ENCODE measurements at regions not wholly inside any gene's neighbourhood (a gene's known extent, or its start where the extent isn't known, plus 50 kb on each side); places are given as distances from the start of the nearest gene placed in this dataset.
"Not testable (repeated sequence)": the region's sequence is repeated elsewhere in the genome, so short reads cannot be mapped to it uniquely, and the experiment has no call there.

GRCh38 chr12:70069221-70070105, 173.8 kb upstream of the CNOT2 start:
- no peak for DNase-seq (ENCODE audit: insufficient read length, low spot score)
- no peak for FAIRE-seq

DNA sequence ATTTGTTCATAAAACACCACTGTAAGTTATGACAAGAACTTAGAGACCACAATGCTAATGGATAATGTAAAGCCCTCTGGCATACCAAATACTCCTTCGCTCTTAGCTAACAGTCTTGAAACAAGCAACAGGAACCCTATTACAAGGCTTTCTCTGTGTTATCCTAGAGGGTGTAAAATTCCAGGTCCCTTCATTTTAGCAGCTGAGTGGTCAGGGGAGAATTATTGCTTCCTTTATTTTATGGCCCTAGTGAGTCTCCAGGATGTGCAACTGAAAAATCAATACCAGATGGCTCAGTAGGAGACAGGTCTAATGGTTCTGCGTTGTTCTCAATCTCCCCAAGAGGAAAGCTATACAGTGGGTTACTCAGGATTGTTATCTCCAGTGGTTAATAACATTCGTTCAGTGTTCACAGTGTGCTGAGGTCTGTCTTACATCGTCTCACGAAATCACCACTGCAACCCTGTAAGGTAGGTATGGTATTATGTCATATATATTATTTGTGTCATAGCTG, 172.7 kb upstream of the CNOT2 start:
- FAIRE-seq, result no peak
- DNase-seq (ENCODE audit: insufficient read length, low spot score), result no peak

DNA sequence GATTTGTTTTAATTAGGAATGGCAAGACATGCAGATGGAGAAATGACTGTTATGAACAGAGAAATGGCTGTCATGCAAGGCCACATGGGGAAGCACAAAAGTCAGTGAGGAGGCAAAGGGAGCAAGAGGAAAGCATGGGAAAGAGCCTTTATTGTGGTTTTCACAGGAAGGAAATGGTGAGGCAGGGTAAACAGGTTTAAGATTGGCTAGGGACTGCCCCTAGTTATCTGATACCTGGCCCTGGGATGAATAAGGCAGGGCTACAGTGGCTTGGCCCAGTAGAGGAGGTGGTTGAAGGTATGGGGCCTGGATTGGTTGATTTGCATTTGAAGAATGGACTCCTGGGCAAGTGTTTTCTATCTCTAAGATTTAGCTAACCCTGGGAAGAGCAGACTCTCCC, 168.7 kb upstream of the CNOT2 start:
- DNase-seq (ENCODE audit: insufficient read length, low spot score) (no peak), FAIRE-seq (no peak)

GRCh38 chr12:70077441-70077840, 165.8 kb upstream of the CNOT2 start:
- no peak for DNase-seq (ENCODE audit: insufficient read length, low spot score)
- FAIRE-seq, result no peak

- no peak for FAIRE-seq
- no peak for DNase-seq (ENCODE audit: insufficient read length, low spot score)
Observed at GRCh38 chr12:70078161-70078560, 165.1 kb upstream of the CNOT2 start.

DNA sequence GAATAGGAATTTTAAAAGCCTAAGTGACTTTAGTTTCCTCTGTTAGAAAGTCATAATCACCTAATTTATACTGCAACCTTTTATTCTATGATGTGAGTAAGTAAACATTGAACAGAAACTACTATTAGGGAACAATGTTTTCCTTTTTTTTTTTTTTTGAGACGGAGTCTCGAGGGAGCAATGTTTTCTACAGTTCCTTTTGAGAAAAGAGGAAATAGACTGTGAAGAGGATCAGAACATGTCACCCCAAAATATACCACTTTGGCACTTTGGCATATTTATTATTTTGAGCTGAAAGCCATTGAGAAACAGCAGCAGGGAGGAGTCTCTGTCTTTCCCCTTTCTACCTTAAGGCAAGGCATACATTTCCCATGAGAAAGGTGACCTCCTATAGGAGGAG, 162.7 kb upstream of the CNOT2 start:
- no peak for FAIRE-seq

DNA sequence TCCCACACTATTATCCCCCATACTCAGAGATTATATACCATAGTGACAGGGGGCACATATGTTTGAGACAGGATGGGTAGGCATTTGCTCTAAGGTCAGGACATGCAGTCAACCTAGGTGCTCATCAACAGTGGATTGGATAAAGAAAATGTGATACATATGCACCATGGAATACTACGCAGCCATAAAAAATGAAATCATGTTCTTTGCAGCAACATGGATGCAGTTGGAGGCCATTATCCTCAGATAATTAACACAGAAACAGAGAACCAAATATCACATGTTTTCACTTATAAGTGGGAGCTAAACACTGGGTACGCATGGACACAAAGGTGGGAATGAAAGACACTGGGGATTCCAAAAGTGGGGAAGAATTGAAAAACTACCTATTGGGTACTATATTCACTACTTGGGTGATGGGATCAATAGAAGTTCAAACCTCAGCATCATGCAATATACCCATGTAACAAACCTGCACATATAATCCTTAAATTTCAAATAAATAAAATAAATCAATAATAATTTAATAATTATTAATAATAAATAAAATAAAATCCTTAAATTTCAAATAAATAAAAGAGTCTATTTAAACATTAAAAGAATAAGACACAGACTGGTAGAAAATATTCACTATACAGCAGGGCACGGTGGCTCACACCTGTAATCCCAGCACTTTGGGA, 160.1 kb upstream of the CNOT2 start:
- DNase-seq (ENCODE audit: insufficient read length, low spot score) (no peak), FAIRE-seq (no peak)

More for the DNA sequence above, 162.7 kb upstream of the CNOT2 start:
- DNase-seq (ENCODE audit: insufficient read length, low spot score), result no peak

DNA sequence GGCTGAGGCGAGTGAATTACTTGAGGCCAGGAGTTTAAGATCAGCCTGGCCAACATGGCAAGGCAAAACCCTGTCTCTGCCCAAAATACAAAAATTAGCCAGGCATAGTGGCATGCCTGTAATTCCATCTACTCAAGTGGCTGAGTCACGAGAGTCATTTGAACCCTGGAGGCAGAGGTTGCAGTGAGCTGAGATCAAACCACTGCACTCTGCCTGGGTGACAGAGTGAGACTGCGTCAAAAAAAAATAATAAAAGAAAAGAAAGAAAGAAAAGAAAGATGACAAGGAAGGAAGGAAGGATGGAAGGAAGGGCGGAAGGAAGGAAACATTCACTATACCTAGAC, 159.6 kb upstream of the CNOT2 start:
- FAIRE-seq (no peak), DNase-seq (ENCODE audit: insufficient read length, low spot score) (no peak)

GRCh38 chr12:70086372-70086771, 156.9 kb upstream of the CNOT2 start:
- not testable (repeated sequence) for DNase-seq (ENCODE audit: insufficient read length, low spot score); FAIRE-seq

GRCh38 chr12:70091021-70091521, 152.2 kb upstream of the CNOT2 start:
- FAIRE-seq (no peak), DNase-seq (ENCODE audit: insufficient read length, low spot score) (no peak)

- no peak for FAIRE-seq
- DNase-seq (ENCODE audit: insufficient read length, low spot score), result no peak
Observed at GRCh38 chr12:70094467-70094866, 148.8 kb upstream of the CNOT2 start.

GRCh38 chr12:70096759-70097410, 146.3 kb upstream of the CNOT2 start:
- DNase-seq (ENCODE audit: insufficient read length, low spot score) (no peak), FAIRE-seq (no peak)

DNA sequence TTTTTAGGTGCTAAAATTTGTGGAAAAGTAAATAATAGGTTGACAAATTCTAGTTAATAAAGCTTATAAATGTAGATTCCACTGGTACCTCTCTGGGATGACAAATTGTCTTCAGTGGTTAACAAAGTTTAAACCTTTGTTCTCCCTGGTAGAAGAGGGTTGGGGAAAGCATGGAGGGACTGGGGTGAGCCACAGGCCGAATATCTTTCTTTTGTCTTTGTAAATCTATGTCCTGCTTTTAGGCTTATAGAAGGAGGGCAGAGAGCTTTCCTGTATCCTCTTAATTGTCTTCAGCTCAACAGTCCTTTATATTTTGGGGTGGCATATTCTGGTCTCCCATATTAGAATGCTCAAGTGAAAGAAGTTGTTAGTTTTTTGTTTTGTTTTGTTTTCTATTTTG, 142.2 kb upstream of the CNOT2 start:
- FAIRE-seq, result no peak
- DNase-seq (ENCODE audit: insufficient read length, low spot score), result no peak

DNA sequence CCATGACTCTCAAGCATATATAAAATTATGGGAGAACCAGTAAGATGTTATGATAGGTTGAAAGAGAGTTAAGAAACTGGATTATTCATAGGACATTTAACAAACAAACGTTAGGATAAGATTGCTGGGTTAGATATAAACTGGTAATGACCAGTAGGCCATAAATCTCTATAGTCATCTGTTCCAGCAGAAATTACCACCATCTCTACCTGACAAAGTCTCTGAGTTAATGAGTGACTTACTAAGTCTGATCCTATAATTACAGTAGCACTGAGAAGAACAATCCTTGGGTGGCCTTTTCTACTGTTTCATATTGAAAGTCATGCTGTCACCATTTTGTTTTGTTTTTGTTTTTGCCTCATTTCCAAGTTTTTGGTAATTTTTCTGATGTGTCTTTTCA, 136.9 kb upstream of the CNOT2 start:
- FAIRE-seq, result no peak

GRCh38 chr12:70110085-70110484, 133.1 kb upstream of the CNOT2 start:
- DNase-seq (ENCODE audit: insufficient read length, low spot score) (no peak), FAIRE-seq (no peak)

More for the DNA sequence above, 136.9 kb upstream of the CNOT2 start:
- no peak for DNase-seq (ENCODE audit: insufficient read length, low spot score)

- no peak for FAIRE-seq
Observed at GRCh38 chr12:70117670-70118069, 125.6 kb upstream of the CNOT2 start.

DNA sequence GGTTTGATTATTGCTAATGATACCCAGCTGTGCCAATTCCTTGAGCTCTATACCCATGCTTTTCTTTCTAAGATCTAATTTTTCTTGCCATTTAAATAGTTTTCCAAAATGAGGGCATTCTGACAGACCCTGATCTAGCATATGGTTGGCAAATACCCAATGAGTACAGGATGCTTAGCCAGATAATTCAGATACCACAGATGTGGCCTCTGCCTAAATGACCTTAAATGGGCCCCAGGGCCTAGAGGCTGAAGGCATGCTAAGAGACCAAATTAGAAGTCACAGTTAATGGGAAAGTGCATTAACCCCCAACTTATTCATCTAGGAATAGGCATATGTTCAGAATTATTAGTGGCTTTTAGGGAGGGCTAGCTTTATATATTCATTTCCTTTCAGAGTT, 122.3 kb upstream of the CNOT2 start:
- DNase-seq (ENCODE audit: insufficient read length, low spot score), result no peak
- no peak for FAIRE-seq

More at GRCh38 chr12:70117670-70118069, 125.6 kb upstream of the CNOT2 start:
- no peak for DNase-seq (ENCODE audit: insufficient read length, low spot score)

DNA sequence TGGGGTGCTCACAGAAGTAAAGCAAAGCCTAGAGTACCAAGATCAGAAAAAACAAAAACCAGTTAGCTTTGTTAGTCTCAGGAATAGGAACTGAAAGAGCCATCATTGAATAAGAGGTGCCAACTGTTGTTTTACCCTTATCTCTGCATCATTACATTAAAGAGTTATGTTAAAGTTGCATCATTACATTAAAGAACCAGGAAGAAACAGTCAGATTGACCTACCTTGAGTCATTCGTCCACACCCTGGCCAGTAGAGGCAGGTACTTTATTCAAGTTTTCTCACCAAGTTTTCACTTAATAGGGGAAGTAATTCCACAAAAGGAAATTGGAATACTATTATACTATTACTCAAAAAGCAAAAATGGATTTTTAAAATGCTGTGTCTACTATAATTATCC, 121.7 kb upstream of the CNOT2 start:
- DNase-seq (ENCODE audit: insufficient read length, low spot score), result no peak
- FAIRE-seq, result no peak

- DNase-seq (ENCODE audit: insufficient read length, low spot score), result no peak
- FAIRE-seq, result no peak
Observed at GRCh38 chr12:70122804-70123203, 120.4 kb upstream of the CNOT2 start.

DNA sequence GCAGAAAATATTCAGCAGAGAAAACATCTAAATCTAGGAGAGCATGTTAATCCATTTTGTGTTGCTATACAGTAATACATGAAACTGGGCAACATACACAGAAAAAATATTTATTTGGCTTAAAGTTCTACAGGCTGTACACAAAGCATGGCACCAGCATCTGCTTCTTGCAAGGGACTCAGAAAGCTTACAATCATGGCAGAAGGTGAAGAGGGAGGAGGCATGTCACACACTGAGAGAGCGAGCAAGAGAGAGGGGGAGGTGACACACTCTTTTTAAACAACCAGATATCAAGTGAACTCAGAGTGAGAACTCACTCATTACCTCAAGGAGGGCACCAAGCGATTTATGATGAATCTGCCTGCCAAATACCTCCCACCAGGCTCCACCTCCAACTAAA, 94.2 kb upstream of the CNOT2 start:
- no peak for FAIRE-seq
- no peak for DNase-seq (ENCODE audit: insufficient read length, low spot score)

GRCh38 chr12:70149665-70150064, 93.6 kb upstream of the CNOT2 start:
- no peak for FAIRE-seq

More at GRCh38 chr12:70149665-70150064, 93.6 kb upstream of the CNOT2 start:
- no peak for DNase-seq (ENCODE audit: insufficient read length, low spot score)
